Liver (tissue), 3 donors: ENCODE measurements at regions not wholly inside any gene's neighbourhood (a gene's known extent, or its start where the extent isn't known, plus 50 kb on each side); places are given as distances from the start of the nearest gene placed in this dataset.

Source experiments
- EGR1 ChIP-seq, 2 donors: IDR thresholded peaks; 2 replicates each; pipeline ENCODE4 v1.6.1; 2016 to 2018; ENCODE audit warnings: antibody characterized with exemption in 2 of 2, low read depth in 2 of 2
- FOXA1 ChIP-seq: IDR thresholded peaks from 2 replicates; pipeline ENCODE4 v1.6.1; 2016; ENCODE audit warnings: antibody characterized with exemption
- TF ChIP-seq, protein P1 (sequence below): IDR thresholded peaks from 2 replicates; pipeline ENCODE4 v1.6.1; 2016; ENCODE audit warnings: antibody characterized with exemption
- TF ChIP-seq, protein P2 (sequence below): fragments of 150-350 bp; IDR thresholded peaks from 2 replicates; pipeline ENCODE4 v1.5.1; 2017; ENCODE audit warnings: improper control_type of control experiment, low read depth, low read length; ENCODE audit not compliant: missing input control
- donor health status: healthy.
- donor health status: healthy.

DNA sequence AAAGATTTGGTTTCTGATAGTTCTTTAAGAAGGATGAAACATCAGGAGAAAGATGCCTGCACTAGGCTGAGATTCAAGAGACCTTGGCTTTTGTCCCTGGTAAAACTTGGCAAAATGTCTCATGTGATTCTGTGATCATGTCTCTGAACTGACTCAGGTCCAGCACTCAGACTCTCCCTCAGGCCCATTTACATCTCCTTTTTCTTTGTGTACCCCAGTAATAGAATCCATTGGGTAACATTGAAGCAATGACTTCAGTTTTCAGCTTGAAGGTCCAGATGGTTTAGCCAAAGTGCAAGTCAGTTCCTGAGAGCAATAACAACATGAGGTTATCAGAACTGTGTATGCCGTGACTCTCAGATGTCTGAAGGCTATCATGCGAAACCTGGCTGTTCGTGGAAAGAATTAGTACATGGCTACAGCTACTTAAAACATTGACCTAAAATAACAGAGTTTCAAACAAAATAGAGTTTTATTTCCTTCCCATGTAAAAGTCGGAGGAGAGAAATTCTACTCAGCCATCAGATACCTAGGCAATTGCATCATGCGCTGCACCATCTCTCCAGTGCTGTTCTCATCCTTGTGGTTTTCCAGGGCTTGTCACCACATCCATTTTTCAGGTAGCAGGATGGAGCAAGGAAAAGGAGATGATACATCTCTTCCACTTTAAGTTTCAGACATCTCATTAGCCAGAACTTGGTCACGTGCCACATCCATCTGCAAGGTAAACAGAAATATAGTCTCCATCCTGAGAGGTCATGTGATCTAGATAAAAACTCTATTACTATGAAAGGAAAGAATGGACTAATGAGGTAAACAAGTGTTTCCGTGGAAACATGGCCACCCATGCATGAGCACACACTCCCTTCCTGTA is 117.3 kb downstream of the POSTN start:
- TF ChIP-seq FOXA1 (no peak), EGR1 (IDR thresholded peaks at IDR 0.05; ENCODE audit: low read depth in 2 of 2) (no peak)
- TF ChIP-seq, protein P1, sequence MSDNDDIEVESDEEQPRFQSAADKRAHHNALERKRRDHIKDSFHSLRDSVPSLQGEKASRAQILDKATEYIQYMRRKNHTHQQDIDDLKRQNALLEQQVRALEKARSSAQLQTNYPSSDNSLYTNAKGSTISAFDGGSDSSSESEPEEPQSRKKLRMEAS: no peak
- TF ChIP-seq, protein P2, sequence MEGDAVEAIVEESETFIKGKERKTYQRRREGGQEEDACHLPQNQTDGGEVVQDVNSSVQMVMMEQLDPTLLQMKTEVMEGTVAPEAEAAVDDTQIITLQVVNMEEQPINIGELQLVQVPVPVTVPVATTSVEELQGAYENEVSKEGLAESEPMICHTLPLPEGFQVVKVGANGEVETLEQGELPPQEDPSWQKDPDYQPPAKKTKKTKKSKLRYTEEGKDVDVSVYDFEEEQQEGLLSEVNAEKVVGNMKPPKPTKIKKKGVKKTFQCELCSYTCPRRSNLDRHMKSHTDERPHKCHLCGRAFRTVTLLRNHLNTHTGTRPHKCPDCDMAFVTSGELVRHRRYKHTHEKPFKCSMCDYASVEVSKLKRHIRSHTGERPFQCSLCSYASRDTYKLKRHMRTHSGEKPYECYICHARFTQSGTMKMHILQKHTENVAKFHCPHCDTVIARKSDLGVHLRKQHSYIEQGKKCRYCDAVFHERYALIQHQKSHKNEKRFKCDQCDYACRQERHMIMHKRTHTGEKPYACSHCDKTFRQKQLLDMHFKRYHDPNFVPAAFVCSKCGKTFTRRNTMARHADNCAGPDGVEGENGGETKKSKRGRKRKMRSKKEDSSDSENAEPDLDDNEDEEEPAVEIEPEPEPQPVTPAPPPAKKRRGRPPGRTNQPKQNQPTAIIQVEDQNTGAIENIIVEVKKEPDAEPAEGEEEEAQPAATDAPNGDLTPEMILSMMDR: no peak
